Neural cell (in vitro differentiated cells): ENCODE measurements at regions not wholly inside any gene's neighbourhood (a gene's known extent, or its start where the extent isn't known, plus 50 kb on each side); places are given as distances from the start of the nearest gene placed in this dataset.
A peak's percentile ranks its signal among the peaks of the same experiment; 100 is the strongest.

ENCODE experiments used
- H2AFZ ChIP-seq: fragments of 200-600, 300-800 bp; sonication (generic), shearing (Covaris generic); 2 replicates; pipeline ENCODE4 v1.6.0; 2014; ENCODE audit warnings: low read depth, mild to moderate bottlenecking, antibody characterized with exemption, low read length, moderate library complexity
- H3F3A ChIP-seq: fragments of 200-600 bp; shearing (Covaris generic); 2 replicates; pipeline ENCODE4 v1.6.1; 2016; ENCODE audit warnings: mild to moderate bottlenecking, moderate library complexity, mixed read lengths, antibody characterized with exemption, low read length; ENCODE audit not compliant: insufficient read depth, poor library complexity, severe bottlenecking
- H3K27ac ChIP-seq: fragments of 200-600, 300-800 bp; sonication (generic), shearing (Covaris generic); 2 replicates; pipeline ENCODE4 v1.5.1; 2014; ENCODE audit warnings: mild to moderate bottlenecking, low read length, moderate library complexity
- H3K27me3 ChIP-seq: fragments of 300-800, 200-600 bp; sonication (generic), shearing (Covaris generic); 2 replicates; pipeline ENCODE4 v1.6.0; 2014; ENCODE audit warnings: mild to moderate bottlenecking, low read depth, low read length, moderate library complexity; ENCODE audit not compliant: insufficient read depth
- H3K36me3 ChIP-seq: fragments of 300-800, 200-600 bp; sonication (generic), shearing (Covaris generic); 2 replicates; pipeline ENCODE4 v1.5.1; 2014; ENCODE audit warnings: mild to moderate bottlenecking, antibody characterized with exemption, low read length, moderate library complexity; ENCODE audit not compliant: insufficient read depth
- H3K4me2 ChIP-seq: fragments of 300-800, 200-600 bp; sonication (generic), shearing (Covaris generic); 2 replicates; pipeline ENCODE4 v1.6.0; 2014; ENCODE audit warnings: mild to moderate bottlenecking, low read length
- H3K4me3 ChIP-seq: fragments of 300-800, 200-600 bp; sonication (generic), shearing (Covaris generic); 2 replicates; pipeline ENCODE4 v1.5.1; 2014; ENCODE audit warnings: mild to moderate bottlenecking, low read length, moderate library complexity
- H3K79me2 ChIP-seq: fragments of 200-600 bp; shearing (Covaris generic); replicated peaks from 2 replicates; pipeline ENCODE4 v1.6.0; 2014; ENCODE audit warnings: mild to moderate bottlenecking, low read length, moderate library complexity; ENCODE audit not compliant: insufficient read depth
- H3K9ac ChIP-seq: fragments of 300-800, 200-600 bp; sonication (generic), shearing (Covaris generic); 2 replicates; pipeline ENCODE4 v1.6.1; 2016; ENCODE audit warnings: mild to moderate bottlenecking, low read length, mixed read lengths
- H3K9me2 ChIP-seq: fragments of 200-600 bp; shearing (Covaris generic); 2 replicates; pipeline ENCODE4 v1.6.1; 2016; ENCODE audit warnings: mild to moderate bottlenecking, low read length, mixed read lengths; ENCODE audit not compliant: insufficient read depth
- H3K9me3 ChIP-seq: fragments of 200-600, 300-800 bp; sonication (generic), shearing (Covaris generic); 2 replicates; pipeline ENCODE4 v1.6.1; 2016; ENCODE audit warnings: mild to moderate bottlenecking, mixed run types, low read length, moderate library complexity, mixed read lengths
- H4K20me1 ChIP-seq: fragments of 200-600 bp; shearing (Covaris generic); 2 replicates; pipeline ENCODE4 v1.6.1; 2016; ENCODE audit warnings: mild to moderate bottlenecking, mixed run types; ENCODE audit not compliant: insufficient read depth
- EP300 ChIP-seq: fragments of 450-650 bp; conservative IDR thresholded peaks from 2 replicates; pipeline ENCODE4 v1.6.1; 2014; ENCODE audit warnings: antibody characterized with exemption, mild to moderate bottlenecking, moderate library complexity; ENCODE audit not compliant: poor library complexity, severe bottlenecking
- EZH2 ChIP-seq: fragments of 200-600, 300-800 bp; shearing (Covaris generic), sonication (generic); IDR thresholded peaks from 2 replicates; pipeline ENCODE4 v1.6.1; 2014; ENCODE audit warnings: antibody characterized with exemption, low read length, borderline replicate concordance, mild to moderate bottlenecking; ENCODE audit not compliant: insufficient read depth, poor library complexity, severe bottlenecking
- MXI1 ChIP-seq: fragments of 450-650 bp; conservative IDR thresholded peaks from 2 replicates; pipeline ENCODE4 v1.6.1; 2014; ENCODE audit warnings: antibody characterized with exemption, mild to moderate bottlenecking; ENCODE audit not compliant: poor library complexity, severe bottlenecking
- POLR2AphosphoS5 ChIP-seq: IDR thresholded peaks from 2 replicates; pipeline ENCODE4 v1.6.1; 2012
- RAD21 ChIP-seq: fragments of 450-650 bp; conservative IDR thresholded peaks from 2 replicates; pipeline ENCODE4 v1.6.1; 2014; ENCODE audit warnings: antibody characterized with exemption, mild to moderate bottlenecking, moderate library complexity
- SMC3 ChIP-seq: fragments of 450-650 bp; conservative IDR thresholded peaks from 2 replicates; pipeline ENCODE4 v1.6.1; 2014; ENCODE audit warnings: antibody characterized with exemption, mild to moderate bottlenecking, moderate library complexity; ENCODE audit not compliant: poor library complexity
- TAF1 ChIP-seq: IDR thresholded peaks from 2 replicates; pipeline ENCODE4 v1.6.1; 2012; ENCODE audit warnings: low read depth
- TF ChIP-seq, protein P1 (sequence below): fragments of 450-650 bp; IDR thresholded peaks from 2 replicates; pipeline ENCODE4 v1.5.1; 2014; ENCODE audit warnings: antibody characterized with exemption, mild to moderate bottlenecking, moderate library complexity; ENCODE audit not compliant: poor library complexity, severe bottlenecking
- TF ChIP-seq, protein P2 (sequence below): IDR thresholded peaks from 2 replicates; pipeline ENCODE4 v1.6.1; 2012; ENCODE audit warnings: borderline replicate concordance

GRCh38 chr10:78771260-78771659 lies 297.5 kb upstream of the ZMIZ1 start:
- Histone ChIP-seq H2AFZ (no peak overlapping the region), H3K27me3 (no peaks in the 10 kb centered on the region), H3K4me2 (no peak overlapping the region), H3K79me2 (no peaks in the 10 kb centered on the region), H3K27ac (peak overlapping the region; percentile 51), H3F3A (no peaks in the 10 kb centered on the region), H3K9ac (peak overlapping the region; percentile 29), H3K9me3 (no peaks in the 10 kb centered on the region), H3K4me3 (no peak overlapping the region), H3K36me3 (no peaks in the 10 kb centered on the region), H3K9me2 (no peaks in the 10 kb centered on the region), H4K20me1 (no peaks in the 10 kb centered on the region)
- TF ChIP-seq TAF1 = no peak

DNA sequence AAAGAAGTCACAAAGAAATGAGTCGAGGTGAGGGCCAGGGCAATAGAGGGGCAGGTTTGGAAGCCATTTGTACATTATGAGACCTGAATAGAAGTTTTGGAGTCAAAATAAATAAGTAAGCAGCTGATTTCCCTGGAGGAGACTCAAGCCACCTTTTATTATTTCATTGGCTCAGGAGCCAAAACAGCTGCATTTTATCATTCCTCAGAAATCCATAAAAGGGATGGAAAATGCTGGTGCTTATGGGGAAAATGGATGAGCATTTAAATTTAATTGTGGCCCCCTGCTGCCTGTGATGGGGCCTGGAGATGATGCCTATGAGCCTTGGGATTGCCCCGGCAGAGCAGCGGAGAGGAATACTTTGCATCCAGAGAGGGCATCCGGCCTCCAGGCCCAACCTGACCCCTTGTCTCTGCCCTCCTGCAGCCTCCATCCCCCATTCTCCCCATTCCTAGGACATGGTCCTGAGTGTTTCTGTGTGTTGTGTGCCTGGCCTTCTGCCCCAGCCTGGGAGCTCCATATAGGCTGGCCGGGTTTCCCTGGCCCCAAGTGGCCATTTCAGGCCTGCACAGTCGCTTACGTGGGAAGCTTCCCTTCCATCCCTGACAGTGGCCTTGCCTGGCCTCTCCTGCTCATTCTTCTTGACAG lies 296.8 kb upstream of the ZMIZ1 start:
- H3K27me3 ChIP-seq = no peaks in the 10 kb centered on the region
- no peaks in the 10 kb centered on the region for H3K9me2 ChIP-seq
- H3F3A ChIP-seq = no peaks in the 10 kb centered on the region
- TF ChIP-seq EP300 = no peak
- no peak for TF ChIP-seq TAF1
- TF ChIP-seq RAD21 = no peak
- TF ChIP-seq, protein P1, sequence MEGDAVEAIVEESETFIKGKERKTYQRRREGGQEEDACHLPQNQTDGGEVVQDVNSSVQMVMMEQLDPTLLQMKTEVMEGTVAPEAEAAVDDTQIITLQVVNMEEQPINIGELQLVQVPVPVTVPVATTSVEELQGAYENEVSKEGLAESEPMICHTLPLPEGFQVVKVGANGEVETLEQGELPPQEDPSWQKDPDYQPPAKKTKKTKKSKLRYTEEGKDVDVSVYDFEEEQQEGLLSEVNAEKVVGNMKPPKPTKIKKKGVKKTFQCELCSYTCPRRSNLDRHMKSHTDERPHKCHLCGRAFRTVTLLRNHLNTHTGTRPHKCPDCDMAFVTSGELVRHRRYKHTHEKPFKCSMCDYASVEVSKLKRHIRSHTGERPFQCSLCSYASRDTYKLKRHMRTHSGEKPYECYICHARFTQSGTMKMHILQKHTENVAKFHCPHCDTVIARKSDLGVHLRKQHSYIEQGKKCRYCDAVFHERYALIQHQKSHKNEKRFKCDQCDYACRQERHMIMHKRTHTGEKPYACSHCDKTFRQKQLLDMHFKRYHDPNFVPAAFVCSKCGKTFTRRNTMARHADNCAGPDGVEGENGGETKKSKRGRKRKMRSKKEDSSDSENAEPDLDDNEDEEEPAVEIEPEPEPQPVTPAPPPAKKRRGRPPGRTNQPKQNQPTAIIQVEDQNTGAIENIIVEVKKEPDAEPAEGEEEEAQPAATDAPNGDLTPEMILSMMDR = no peak
- no peak for TF ChIP-seq POLR2AphosphoS5
- TF ChIP-seq SMC3 = no peak
- no peak for TF ChIP-seq MXI1
- TF ChIP-seq, protein P2, sequence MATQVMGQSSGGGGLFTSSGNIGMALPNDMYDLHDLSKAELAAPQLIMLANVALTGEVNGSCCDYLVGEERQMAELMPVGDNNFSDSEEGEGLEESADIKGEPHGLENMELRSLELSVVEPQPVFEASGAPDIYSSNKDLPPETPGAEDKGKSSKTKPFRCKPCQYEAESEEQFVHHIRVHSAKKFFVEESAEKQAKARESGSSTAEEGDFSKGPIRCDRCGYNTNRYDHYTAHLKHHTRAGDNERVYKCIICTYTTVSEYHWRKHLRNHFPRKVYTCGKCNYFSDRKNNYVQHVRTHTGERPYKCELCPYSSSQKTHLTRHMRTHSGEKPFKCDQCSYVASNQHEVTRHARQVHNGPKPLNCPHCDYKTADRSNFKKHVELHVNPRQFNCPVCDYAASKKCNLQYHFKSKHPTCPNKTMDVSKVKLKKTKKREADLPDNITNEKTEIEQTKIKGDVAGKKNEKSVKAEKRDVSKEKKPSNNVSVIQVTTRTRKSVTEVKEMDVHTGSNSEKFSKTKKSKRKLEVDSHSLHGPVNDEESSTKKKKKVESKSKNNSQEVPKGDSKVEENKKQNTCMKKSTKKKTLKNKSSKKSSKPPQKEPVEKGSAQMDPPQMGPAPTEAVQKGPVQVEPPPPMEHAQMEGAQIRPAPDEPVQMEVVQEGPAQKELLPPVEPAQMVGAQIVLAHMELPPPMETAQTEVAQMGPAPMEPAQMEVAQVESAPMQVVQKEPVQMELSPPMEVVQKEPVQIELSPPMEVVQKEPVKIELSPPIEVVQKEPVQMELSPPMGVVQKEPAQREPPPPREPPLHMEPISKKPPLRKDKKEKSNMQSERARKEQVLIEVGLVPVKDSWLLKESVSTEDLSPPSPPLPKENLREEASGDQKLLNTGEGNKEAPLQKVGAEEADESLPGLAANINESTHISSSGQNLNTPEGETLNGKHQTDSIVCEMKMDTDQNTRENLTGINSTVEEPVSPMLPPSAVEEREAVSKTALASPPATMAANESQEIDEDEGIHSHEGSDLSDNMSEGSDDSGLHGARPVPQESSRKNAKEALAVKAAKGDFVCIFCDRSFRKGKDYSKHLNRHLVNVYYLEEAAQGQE = no peak
- no peak for TF ChIP-seq EZH2
- no peaks in the 10 kb centered on the region for H3K79me2 ChIP-seq
- H3K9ac ChIP-seq = peak overlapping the region; percentile 29
- no peak overlapping the region for H3K4me2 ChIP-seq
- H3K36me3 ChIP-seq = no peaks in the 10 kb centered on the region
- H4K20me1 ChIP-seq = no peaks in the 10 kb centered on the region
- no peak overlapping the region for H2AFZ ChIP-seq
- no peaks in the 10 kb centered on the region for H3K9me3 ChIP-seq
- no peak overlapping the region for H3K4me3 ChIP-seq
- peak overlapping the region; percentile 51 for H3K27ac ChIP-seq
